ENCODE measurements at regions not wholly inside any gene's neighbourhood (a gene's known extent, or its start where the extent isn't known, plus 50 kb on each side); places are given as distances from the start of the nearest gene placed in this dataset.

- H3K9me3 Mint-ChIP-seq, result peaks cover 2% of the 10 kb centered on the region
- DNase-seq (no peak), ATAC-seq (ENCODE audit: low read depth) (no peak)
- intact Hi-C loops (cut with micrococcal nuclease), result no loop called here
- no peaks in the 10 kb centered on the region for H3K4me1 Mint-ChIP-seq
- H3K36me3 Mint-ChIP-seq (ENCODE audit: low read depth), result no peaks in the 10 kb centered on the region
- no peak for TF ChIP-seq CTCF (IDR thresholded peaks at IDR 0.05)
- CTCF ChIA-PET, result no interaction called here
- no peak overlapping the region for H3K4me3 Mint-ChIP-seq
- POLR2A ChIA-PET, result no interaction called here
- no peaks in the 10 kb centered on the region for H3K27me3 Mint-ChIP-seq
- H3K27ac Mint-ChIP-seq, result no peak overlapping the region
Observed at GRCh38 chr18:29501952-29502351, 1325.0 kb upstream of the CDH2 start.

DNA sequence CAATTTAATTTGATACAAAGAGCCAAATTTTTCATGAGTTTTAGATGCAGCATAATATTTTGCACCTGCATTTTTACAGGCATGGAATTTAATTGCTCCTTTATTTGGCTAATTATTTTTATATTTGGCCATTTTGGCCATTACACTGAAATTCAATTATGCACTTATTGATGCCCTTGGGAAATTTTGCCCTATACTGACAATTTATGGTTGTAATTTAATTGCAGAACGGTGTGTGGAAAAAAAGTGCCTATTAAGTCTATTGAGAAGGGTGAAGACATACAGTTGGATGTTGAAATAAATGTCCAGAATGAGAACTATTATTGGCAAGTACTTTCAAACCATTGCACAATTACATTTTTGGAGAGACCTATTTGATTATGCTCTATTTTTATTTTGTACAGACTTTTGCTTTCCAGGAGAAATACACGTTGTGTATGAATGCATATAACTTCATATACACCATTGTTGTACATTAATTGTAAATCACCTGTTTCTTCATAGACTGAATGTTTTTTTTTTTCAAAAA is 1319.3 kb upstream of the CDH2 start:
- Mint-ChIP-seq H3K27ac (no peak overlapping the region), H3K9me3 (peaks cover 6% of the 10 kb centered on the region), H3K27me3 (no peaks in the 10 kb centered on the region), H3K36me3 (ENCODE audit: low read depth) (no peaks in the 10 kb centered on the region), H3K4me3 (no peak overlapping the region), H3K4me1 (no peaks in the 10 kb centered on the region)
- no peak for TF ChIP-seq CTCF (IDR thresholded peaks at IDR 0.05)
- DNase-seq (no peak), ATAC-seq (ENCODE audit: low read depth) (no peak)
- intact Hi-C loops (cut with micrococcal nuclease), result no loop called here
- ChIA-PET POLR2A (no interaction called here), CTCF (no interaction called here)

DNA sequence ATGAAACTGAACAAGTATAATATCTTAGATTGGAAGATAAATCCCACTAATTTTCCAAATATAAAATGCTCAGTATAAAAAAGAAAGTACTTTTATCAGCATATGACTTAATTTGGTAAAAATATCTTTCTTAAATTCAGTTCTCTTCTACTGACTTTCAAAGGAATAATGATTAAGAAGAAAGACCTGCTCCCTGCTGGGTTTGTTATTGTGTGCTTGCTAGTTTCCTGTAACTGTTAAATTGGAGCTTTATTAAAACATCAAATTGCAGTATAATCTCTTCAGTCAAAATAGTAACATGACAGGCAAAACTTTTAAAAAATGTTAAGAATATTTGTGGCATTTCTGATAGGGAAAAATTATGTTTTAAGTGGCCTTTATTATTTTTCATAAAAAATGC is 1317.4 kb upstream of the CDH2 start:
- Mint-ChIP-seq H3K9me3 (peaks cover 4% of the 10 kb centered on the region), H3K36me3 (ENCODE audit: low read depth) (no peaks in the 10 kb centered on the region), H3K27ac (no peak overlapping the region), H3K4me1 (no peaks in the 10 kb centered on the region), H3K27me3 (no peaks in the 10 kb centered on the region), H3K4me3 (no peak overlapping the region)
- no peak for ATAC-seq (ENCODE audit: low read depth)
- ChIA-PET POLR2A (no interaction called here), CTCF (no interaction called here)
- no peak for DNase-seq
- no peak for TF ChIP-seq CTCF (IDR thresholded peaks at IDR 0.05)
- intact Hi-C loops (cut with micrococcal nuclease), result no loop called here

- H3K27ac Mint-ChIP-seq, result no peak overlapping the region
- H3K27me3 Mint-ChIP-seq, result no peaks in the 10 kb centered on the region
- POLR2A ChIA-PET, result no interaction called here
- H3K4me1 Mint-ChIP-seq, result no peaks in the 10 kb centered on the region
- CTCF ChIA-PET, result no interaction called here
- intact Hi-C loops (cut with micrococcal nuclease), result no loop called here
- peaks cover 6% of the 10 kb centered on the region for H3K9me3 Mint-ChIP-seq
- H3K36me3 Mint-ChIP-seq (ENCODE audit: low read depth), result no peaks in the 10 kb centered on the region
- no peak for ATAC-seq (ENCODE audit: low read depth)
- no peak overlapping the region for H3K4me3 Mint-ChIP-seq
- no peak for DNase-seq
- TF ChIP-seq CTCF (IDR thresholded peaks at IDR 0.05), result no peak
Observed at GRCh38 chr18:29491907-29492306, 1315.0 kb upstream of the CDH2 start.

GRCh38 chr18:29488617-29489016 is 1311.7 kb upstream of the CDH2 start:
- DNase-seq (no peak), ATAC-seq (ENCODE audit: low read depth) (no peak)
- no peak for TF ChIP-seq CTCF (IDR thresholded peaks at IDR 0.05)
- H3K4me3 Mint-ChIP-seq, result no peak overlapping the region
- ChIA-PET POLR2A (no interaction called here), CTCF (no interaction called here)
- no peak overlapping the region for H3K27ac Mint-ChIP-seq
- no peaks in the 10 kb centered on the region for H3K36me3 Mint-ChIP-seq (ENCODE audit: low read depth)
- intact Hi-C loops (cut with micrococcal nuclease), result no loop called here
- no peaks in the 10 kb centered on the region for H3K4me1 Mint-ChIP-seq
- no peaks in the 10 kb centered on the region for H3K27me3 Mint-ChIP-seq
- peaks cover 6% of the 10 kb centered on the region for H3K9me3 Mint-ChIP-seq
